GM23248 (cell line): ENCODE measurements at regions not wholly inside any gene's neighbourhood (a gene's known extent, or its start where the extent isn't known, plus 50 kb on each side); places are given as distances from the start of the nearest gene placed in this dataset.

Experiments used
- DNase-seq: peaks from one replicate; pipeline ENCODE4 v3.0.0-alpha.2; 2015
- H2AFZ ChIP-seq: fragments of 200-600 bp; sonication (generic); 2 replicates; pipeline ENCODE4 v1.6.1; 2016; ENCODE audit warnings: antibody characterized with exemption
- H3F3A ChIP-seq: fragments of 200-600 bp; sonication (generic); 2 replicates; pipeline ENCODE4 v1.6.1; 2016; ENCODE audit warnings: mild to moderate bottlenecking, antibody characterized with exemption, mixed run types; ENCODE audit not compliant: insufficient read depth
- H3K27ac ChIP-seq: fragments of 200-600 bp; sonication (generic); 2 replicates; pipeline ENCODE4 v1.5.1; 2016; ENCODE audit warnings: mild to moderate bottlenecking
- H3K27me3 ChIP-seq: fragments of 200-600 bp; sonication (generic); replicated peaks from 2 replicates; pipeline ENCODE4 v1.6.1; 2016; ENCODE audit warnings: mild to moderate bottlenecking; ENCODE audit not compliant: insufficient read depth
- H3K36me3 ChIP-seq: fragments of 200-600 bp; sonication (generic); 2 replicates; pipeline ENCODE4 v1.6.1; 2016; ENCODE audit warnings: low read depth, mild to moderate bottlenecking
- H3K4me1 ChIP-seq: fragments of 200-600 bp; sonication (generic); 2 replicates; pipeline ENCODE4 v1.6.1; 2016; ENCODE audit warnings: mild to moderate bottlenecking; ENCODE audit not compliant: insufficient read depth
- H3K4me2 ChIP-seq: fragments of 200-600 bp; sonication (generic); one replicate; pipeline ENCODE4 v1.6.1; 2016; ENCODE audit warnings: mild to moderate bottlenecking; ENCODE audit not compliant: unreplicated experiment
- H3K4me3 ChIP-seq: fragments of 200-600 bp; sonication (generic); 2 replicates; pipeline ENCODE4 v1.5.1; 2016; ENCODE audit warnings: mild to moderate bottlenecking
- H3K79me2 ChIP-seq: fragments of 200-600 bp; sonication (generic); 2 replicates; pipeline ENCODE4 v1.6.1; 2016; ENCODE audit warnings: mild to moderate bottlenecking; ENCODE audit not compliant: insufficient read depth
- H3K9ac ChIP-seq: fragments of 200-600 bp; sonication (generic); 2 replicates; pipeline ENCODE4 v1.6.1; 2016; ENCODE audit warnings: mild to moderate bottlenecking
- H3K9me2 ChIP-seq: fragments of 200-600 bp; sonication (generic); 2 replicates; pipeline ENCODE4 v1.6.1; 2016; ENCODE audit warnings: mixed run types, mild to moderate bottlenecking, moderate library complexity; ENCODE audit not compliant: insufficient read depth
- H3K9me3 ChIP-seq: fragments of 200-600 bp; sonication (generic); one replicate; pipeline ENCODE4 v1.6.1; 2017; ENCODE audit warnings: low read depth
- H4K20me1 ChIP-seq: fragments of 200-600 bp; sonication (generic); 2 replicates; pipeline ENCODE4 v1.6.0; 2016; ENCODE audit not compliant: insufficient read depth
- EZH2 ChIP-seq: fragments of 200-600 bp; sonication (generic); IDR thresholded peaks from 2 replicates; pipeline ENCODE4 v1.6.1; 2018; ENCODE audit warnings: antibody characterized with exemption, mild to moderate bottlenecking; ENCODE audit not compliant: insufficient read depth, poor library complexity, severe bottlenecking
- EZH2phosphoT487 ChIP-seq: fragments of 200-600 bp; sonication (generic); IDR thresholded peaks from 2 replicates; pipeline ENCODE4 v1.6.1; 2018; ENCODE audit warnings: antibody characterized with exemption, moderate library complexity, mild to moderate bottlenecking, low read depth; ENCODE audit not compliant: insufficient read depth
- WGBS, 2 experiments: methylation state at CpG; one replicate each; pipeline ENCODE4 v1.1.6; 2015 to 2017; ENCODE audit warnings: low lambda C conversion rate in 2 of 2, low coverage in 1 of 2; ENCODE audit errors: missing lambda C conversion rate in 2 of 2; 5-methylcytosine and 5-hydroxymethylcytosine counted together
- in situ Hi-C: fragments of 300-500 bp; cut with MboI; formaldehyde crosslinking; loops from 2 replicates; pipeline ENCODE4 v1.15.0; 2020

DNA sequence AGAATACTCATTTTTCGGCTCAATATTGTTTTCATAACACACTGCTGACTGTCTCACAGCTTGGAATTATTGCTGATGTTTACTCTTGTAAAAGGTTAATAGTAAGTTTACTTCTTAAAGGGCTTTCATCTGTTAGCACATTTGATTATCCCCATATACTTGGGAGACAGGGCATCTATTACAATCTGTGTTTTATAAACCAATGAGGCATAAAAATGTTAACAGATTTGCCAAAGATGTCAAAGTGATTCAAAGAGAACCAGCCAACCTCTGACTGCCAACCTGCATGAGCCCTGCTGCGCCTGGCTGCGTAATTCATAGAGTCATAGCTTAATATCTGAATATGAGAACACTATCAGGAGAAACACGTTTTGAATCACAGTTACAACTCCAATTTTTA is 665.6 kb downstream of the TRIML1 start:
- no peaks in the 10 kb centered on the region for H3K9me2 ChIP-seq
- no peaks in the 10 kb centered on the region for H3K27me3 ChIP-seq
- no peaks in the 10 kb centered on the region for H3K79me2 ChIP-seq
- H3K27ac ChIP-seq, result no peak overlapping the region
- H3K9me3 ChIP-seq, result no peaks in the 10 kb centered on the region
- no peaks in the 10 kb centered on the region for H3F3A ChIP-seq
- no peaks in the 10 kb centered on the region for H4K20me1 ChIP-seq
- H3K4me2 ChIP-seq, result no peak overlapping the region
- no peak overlapping the region for H2AFZ ChIP-seq
- H3K36me3 ChIP-seq, result no peaks in the 10 kb centered on the region
- in situ Hi-C loops, result no loop called here
- no peak for DNase-seq
- no peak overlapping the region for H3K9ac ChIP-seq
- no peaks in the 10 kb centered on the region for H3K4me1 ChIP-seq
- no peak overlapping the region for H3K4me3 ChIP-seq
- 19 to 22% methylated on average over 4 of the region's 4 CpGs for WGBS, 2 experiments
- no peak for TF ChIP-seq EZH2phosphoT487
- TF ChIP-seq EZH2, result no peak

DNA sequence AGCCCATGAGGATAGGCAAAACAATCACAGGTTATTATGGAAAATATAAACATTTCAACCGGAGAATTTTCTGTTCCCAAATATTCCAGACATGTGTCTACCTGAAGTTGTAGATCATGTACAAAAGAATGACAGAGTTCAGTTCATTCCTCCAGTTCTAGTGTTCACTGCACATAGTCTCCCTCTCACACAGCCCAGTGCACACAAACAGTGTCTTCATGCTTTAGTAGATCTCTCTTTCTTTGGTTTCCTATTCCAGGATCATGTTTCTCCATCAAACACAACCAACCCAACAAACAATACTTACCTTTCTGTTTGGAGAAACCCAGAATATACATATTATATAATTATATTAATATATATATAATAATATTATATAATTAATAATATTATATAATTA is 671.9 kb downstream of the TRIML1 start:
- no peak overlapping the region for H3K4me3 ChIP-seq
- no peak overlapping the region for H3K27ac ChIP-seq
- no peaks in the 10 kb centered on the region for H3K36me3 ChIP-seq
- H3K9ac ChIP-seq, result no peak overlapping the region
- no peak overlapping the region for H3K4me2 ChIP-seq
- DNase-seq, result no peak
- H2AFZ ChIP-seq, result no peak overlapping the region
- no peaks in the 10 kb centered on the region for H3K4me1 ChIP-seq
- H3K9me2 ChIP-seq, result no peaks in the 10 kb centered on the region
- no peaks in the 10 kb centered on the region for H3F3A ChIP-seq
- no peaks in the 10 kb centered on the region for H3K27me3 ChIP-seq
- H4K20me1 ChIP-seq, result no peaks in the 10 kb centered on the region
- TF ChIP-seq EZH2phosphoT487 (no peak), EZH2 (no peak)
- 47 to 54% methylated on average over 1 of the region's 1 CpG for WGBS, 2 experiments
- in situ Hi-C loops, result no loop called here
- H3K9me3 ChIP-seq, result no peaks in the 10 kb centered on the region
- no peaks in the 10 kb centered on the region for H3K79me2 ChIP-seq

DNA sequence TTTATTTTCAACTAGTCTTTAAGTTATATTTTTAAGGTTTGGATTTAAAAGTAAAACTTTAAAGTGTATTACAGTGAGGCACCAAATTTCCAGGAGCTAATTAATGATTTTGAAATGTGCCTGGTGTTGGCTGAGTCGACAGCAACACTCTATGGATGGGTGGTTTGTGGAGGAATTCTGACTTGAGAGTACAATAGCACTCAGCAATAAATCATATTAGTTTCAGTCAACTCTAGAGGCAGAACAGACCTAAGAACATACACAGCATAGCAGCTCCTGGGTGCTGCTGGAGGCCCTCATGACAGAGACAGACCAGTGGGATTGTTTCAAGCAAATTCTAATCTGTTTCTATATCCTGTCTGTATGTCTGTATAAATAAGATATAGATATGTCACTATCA is 673.4 kb downstream of the TRIML1 start:
- no peaks in the 10 kb centered on the region for H3K27me3 ChIP-seq
- no peaks in the 10 kb centered on the region for H3K9me3 ChIP-seq
- in situ Hi-C loops, result no loop called here
- DNase-seq, result no peak
- no peaks in the 10 kb centered on the region for H3K79me2 ChIP-seq
- H3K4me2 ChIP-seq, result no peak overlapping the region
- no peaks in the 10 kb centered on the region for H3K9me2 ChIP-seq
- no peaks in the 10 kb centered on the region for H3K36me3 ChIP-seq
- H2AFZ ChIP-seq, result no peak overlapping the region
- no peaks in the 10 kb centered on the region for H3F3A ChIP-seq
- no peak overlapping the region for H3K9ac ChIP-seq
- no peak for TF ChIP-seq EZH2phosphoT487
- TF ChIP-seq EZH2, result no peak
- WGBS, 2 experiments, result 7 to 12% methylated on average over 1 of the region's 1 CpG
- H3K27ac ChIP-seq, result no peak overlapping the region
- no peaks in the 10 kb centered on the region for H4K20me1 ChIP-seq
- no peaks in the 10 kb centered on the region for H3K4me1 ChIP-seq
- H3K4me3 ChIP-seq, result no peak overlapping the region

DNA sequence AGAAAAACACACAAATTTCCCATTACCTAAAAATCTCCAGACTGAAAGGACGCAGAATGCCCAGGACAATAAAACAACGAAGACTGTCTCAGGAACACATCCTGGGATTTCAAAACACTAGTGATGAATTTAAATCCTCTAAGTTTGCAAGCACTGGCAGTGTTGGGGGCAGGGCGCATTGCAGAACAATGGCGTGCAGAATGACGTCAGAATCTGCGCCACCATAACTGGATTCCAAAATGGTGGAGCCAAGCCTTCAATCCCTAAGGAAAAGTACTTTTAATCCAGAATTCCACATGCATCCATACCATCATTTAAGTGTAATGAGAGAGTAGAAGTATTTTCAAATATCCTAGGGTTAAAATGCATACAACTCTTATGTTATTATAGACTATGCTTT is 679.1 kb downstream of the TRIML1 start:
- Histone ChIP-seq H3F3A (no peaks in the 10 kb centered on the region), H3K9me3 (no peaks in the 10 kb centered on the region), H4K20me1 (no peaks in the 10 kb centered on the region), H3K4me3 (no peak overlapping the region), H3K27ac (no peak overlapping the region), H3K9me2 (no peaks in the 10 kb centered on the region), H3K4me2 (no peak overlapping the region), H3K36me3 (no peaks in the 10 kb centered on the region), H3K4me1 (no peaks in the 10 kb centered on the region), H3K27me3 (no peaks in the 10 kb centered on the region), H2AFZ (no peak overlapping the region), H3K79me2 (no peaks in the 10 kb centered on the region), H3K9ac (no peak overlapping the region)
- TF ChIP-seq EZH2, result no peak
- TF ChIP-seq EZH2phosphoT487, result no peak
- in situ Hi-C loops, result no loop called here
- 59% methylated on average over 6 of the region's 6 CpGs for WGBS, 2 experiments
- DNase-seq, result no peak

DNA sequence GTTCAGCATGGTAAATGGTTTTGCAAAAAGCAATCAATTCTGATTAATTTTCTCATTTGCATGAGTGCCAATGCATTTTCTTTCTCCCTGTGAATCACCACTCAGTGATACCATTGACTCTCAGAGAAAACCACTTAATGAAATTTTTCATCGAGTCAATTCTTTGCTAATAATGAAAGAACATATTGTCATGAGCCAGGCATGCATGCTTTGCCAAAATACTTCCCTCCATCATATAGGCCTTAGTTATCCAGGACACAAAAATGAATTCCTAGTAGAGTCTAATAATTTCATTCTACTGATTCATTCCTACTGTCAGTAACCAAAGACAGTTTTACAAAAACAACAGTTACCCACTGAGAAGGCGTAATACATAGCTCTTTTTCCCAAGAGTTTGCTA is 680.0 kb downstream of the TRIML1 start:
- Histone ChIP-seq H2AFZ (no peak overlapping the region), H3K4me3 (no peak overlapping the region), H3K9me2 (no peaks in the 10 kb centered on the region), H3K9me3 (no peaks in the 10 kb centered on the region), H3K9ac (no peak overlapping the region), H3K4me2 (no peak overlapping the region), H3F3A (no peaks in the 10 kb centered on the region), H3K36me3 (no peaks in the 10 kb centered on the region), H3K27me3 (no peaks in the 10 kb centered on the region), H3K27ac (no peak overlapping the region), H4K20me1 (no peaks in the 10 kb centered on the region), H3K4me1 (no peaks in the 10 kb centered on the region), H3K79me2 (no peaks in the 10 kb centered on the region)
- TF ChIP-seq EZH2 (no peak), EZH2phosphoT487 (no peak)
- peak; percentile 2 for DNase-seq
- in situ Hi-C loops, result no loop called here
- 3 to 18% methylated on average over 2 of the region's 2 CpGs for WGBS, 2 experiments
